Femur (tissue), 1 donor: ENCODE measurements at regions not wholly inside any gene's neighbourhood (a gene's known extent, or its start where the extent isn't known, plus 50 kb on each side); places are given as distances from the start of the nearest gene placed in this dataset.

Experiments
- DNase-seq: peaks from one replicate; pipeline ENCODE4 v3.0.0-alpha.2; 2017

DNA sequence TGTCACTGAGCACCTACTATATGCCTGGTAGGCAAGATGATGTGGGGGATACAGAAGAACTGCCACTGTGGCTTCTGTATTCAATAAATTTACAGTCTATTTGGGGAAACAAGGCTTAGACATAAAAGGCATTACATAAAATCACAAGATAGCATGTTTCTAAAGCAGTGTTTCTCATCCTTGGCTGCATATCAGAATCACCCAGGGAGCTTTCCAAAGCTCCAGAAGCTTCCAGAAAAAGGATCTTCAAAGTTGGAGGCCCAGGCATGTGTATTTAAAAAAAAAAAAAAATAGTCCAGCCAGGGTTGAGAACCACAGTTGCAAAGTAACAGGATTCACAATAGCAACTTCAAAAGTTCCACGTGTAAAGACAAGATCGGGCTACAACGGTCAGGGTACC is 112.4 kb upstream of the SPACA1 start:
- no peak for DNase-seq

DNA sequence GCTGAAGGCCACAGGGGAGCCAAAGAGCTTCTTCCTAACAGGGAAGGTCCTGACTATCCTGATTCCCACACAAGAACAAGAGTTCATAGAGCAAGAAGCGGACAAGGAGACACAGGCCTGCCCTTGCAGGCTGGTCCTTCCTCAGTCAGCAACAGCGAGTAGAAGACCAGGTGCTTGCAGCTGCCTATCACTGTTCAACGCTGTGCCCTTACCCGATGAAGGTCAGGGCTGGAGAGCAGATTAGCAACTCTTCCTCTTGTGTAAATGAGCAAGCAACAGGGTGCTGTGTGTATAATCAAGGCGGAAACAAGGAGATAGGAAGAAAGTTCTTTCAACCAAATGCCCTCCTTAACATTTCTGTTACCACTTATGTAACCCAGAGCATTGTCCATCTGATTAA is 115.3 kb upstream of the SPACA1 start:
- DNase-seq, result no peak

DNA sequence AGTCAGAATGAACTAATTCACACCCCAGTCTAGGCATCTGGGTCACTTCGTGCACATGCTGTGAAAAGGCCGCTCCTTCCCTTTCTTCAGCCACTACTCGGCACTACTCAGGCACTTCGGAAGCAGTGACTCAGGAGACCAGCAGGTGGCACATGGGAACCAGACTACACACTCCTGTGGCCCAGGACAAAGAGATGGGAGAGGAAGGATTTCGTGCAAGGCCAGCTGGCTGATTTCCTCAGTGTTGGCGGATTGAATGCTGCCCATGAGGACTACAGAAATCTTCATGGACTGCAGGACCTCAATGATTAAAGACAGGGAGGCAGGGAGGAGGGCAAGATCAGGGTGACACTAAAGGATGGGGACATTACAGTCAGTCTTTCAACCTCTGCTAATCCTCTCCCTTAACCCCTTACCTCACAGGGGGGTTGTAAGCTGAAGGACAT is 117.8 kb upstream of the SPACA1 start:
- peak; percentile 85 for DNase-seq

DNA sequence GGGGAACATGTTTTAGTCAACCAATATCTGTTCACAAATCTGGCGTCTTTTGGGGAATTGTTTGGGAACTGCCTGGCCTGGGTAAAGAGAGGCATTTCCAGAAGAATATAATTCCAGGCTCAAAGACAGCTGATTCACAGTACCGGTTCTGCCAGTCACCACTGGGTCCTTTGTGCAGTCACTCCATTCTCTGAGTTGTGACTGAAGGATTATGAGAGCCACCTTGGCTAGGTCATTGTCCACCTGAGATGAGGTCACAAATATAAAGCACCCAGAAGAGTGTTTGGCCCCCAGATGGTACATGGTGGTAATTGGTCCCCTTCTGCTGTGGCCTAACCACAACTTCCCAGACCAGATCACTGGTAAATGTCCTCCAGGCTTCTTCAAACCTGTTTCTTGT is 121.0 kb upstream of the SPACA1 start:
- no peak for DNase-seq

DNA sequence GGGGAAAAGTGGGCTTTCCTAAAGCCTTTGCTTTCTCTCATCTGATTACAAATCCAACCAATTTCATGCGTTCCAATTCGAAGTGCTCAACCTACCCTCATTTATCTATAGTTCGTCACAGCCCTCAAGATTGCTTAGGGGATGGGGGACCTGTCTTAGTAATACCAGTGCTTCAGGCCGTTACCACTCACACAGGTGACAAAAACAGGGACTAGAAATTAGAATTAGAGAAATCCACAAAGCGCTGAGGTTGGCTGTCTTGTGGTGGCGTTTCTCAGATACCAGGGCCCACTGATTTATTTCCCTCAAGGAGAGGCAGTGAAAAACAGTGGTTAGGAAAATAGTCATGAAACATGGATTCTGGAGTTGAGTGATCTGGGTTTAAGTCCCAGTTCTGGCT is 121.6 kb upstream of the SPACA1 start:
- no peak for DNase-seq

DNA sequence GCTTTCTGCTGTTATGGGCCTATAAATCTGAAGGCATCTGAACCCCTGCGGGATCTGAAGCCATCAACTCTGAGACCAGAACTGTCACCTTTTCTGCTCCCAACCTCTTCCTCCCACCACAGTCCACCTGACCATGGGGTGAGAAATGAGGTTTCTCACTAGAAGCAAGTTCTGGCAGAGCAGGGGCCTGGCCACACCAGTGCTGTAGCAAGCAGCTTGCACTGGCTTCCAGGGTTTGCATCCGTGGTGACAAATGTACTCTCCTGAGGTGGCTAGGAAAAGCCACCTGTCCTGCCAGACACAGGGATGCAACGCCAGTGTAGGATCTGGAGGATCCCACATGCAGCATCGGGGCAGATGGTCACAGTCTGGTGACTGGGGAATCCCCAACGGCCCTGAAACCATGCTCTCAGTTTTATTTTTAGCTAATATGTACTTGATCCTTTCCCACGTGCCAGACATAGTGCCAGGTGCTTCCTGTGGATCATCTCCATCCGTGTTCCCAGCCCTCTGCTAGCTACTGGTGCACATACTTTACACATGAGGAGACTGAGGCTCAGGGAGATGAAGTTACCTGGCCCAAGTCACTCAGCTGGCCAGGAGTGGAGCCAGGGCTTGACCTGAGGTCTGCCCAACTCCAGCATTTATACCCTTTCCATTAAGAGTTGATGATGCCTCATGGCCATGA is 122.1 kb upstream of the SPACA1 start:
- DNase-seq, result peak; percentile 39

DNA sequence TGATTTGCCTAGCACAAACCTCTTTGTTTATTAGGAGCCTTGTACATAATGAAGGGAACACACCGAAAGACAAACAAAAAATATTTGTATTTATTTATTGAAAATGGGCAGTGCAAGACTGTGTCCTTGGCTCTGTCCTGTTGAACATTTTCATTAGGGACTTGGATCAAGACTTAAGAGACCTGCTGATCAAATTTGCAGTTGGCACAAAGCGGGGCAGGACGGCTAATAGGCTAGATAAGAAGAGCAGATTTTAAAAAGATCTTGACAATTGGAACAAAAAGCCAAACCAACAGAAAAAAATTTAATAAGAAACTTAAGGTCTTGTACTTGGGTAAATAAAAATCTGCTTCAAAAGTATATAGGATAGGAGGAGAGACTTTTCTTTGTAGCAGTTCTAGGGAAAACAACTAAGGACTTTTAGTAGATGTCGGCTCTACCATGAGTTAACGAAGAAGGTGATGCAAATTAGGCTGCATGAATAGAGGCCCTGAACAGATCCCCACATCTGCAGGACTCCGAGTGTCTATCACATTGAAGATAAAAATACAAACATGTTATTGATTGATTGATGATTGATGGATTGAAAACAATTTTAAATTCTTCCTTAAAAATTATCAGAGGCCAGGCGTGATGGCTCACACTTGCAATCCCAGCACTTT is 124.1 kb upstream of the SPACA1 start:
- DNase-seq, result no peak

DNA sequence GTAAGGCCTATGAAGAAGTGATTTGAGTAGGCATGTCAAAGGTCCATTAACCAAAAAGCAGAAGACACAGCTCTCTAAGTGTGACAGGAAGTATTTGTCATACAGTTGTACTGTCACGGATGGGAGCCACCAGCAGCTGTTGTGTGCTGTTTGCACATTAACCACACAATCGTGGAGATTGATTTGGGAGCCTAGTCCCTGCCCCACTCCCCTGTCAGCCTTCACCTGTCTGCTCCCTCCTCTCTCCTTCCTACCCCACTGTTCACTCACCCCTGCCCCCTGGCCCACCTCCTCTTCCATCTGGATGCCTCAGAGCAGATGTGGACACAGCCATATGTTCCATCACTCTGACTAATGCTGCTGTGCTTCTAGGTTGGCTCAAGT is 124.7 kb upstream of the SPACA1 start:
- DNase-seq, result no peak

DNA sequence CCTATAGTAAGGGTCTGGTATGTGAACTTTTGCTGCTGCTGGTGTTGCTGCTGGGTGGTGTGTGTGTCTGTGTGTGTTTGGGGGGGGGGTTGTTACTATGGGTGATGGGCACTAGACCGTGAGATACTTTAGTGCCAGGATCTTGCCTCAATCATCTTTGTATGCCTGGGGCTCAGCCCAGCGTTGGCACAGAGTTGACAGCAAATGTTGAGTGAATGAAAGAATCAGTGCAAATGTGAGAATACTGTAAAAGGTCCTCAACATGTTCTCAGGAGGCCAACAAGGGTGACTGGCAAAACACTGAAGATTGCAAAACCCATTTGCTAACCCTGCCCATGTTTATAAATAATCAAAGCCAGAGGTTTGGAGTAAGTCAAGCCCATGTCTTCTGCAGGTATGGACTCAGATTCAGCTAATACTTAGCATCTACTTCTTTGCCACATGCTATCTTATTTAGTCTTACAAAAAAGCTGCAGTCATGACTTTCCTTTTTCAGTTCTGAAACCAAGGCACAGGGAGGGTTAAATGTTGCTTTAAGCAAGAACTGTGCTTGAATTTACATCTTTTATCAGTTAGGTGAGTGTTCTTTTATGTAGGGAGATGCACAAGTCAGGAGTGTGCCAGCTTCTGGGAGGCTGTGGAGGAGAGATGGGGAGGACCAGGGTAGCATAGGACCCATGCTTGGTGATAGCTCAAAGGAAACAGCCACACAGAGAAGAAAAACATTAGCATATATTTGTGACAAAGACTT is 125.3 kb upstream of the SPACA1 start:
- no peak for DNase-seq

DNA sequence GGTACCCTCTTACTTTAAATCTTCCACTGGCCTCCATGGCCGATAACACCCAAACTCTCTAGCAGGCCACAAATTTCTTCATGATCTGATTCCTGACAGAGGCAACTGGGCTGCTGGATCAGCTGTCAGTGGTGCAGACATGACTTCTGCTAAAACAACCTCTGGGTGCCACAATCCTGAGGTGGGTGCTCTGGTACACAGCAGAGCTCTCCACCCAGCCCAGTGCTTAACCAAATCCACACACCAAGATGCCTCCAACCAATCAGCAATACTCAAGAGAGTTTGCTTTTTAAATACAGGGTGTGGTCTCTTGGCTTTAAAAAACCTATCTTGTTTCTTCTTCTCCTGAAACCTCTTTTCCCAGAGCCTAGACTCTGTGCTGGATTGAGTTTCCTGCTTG is 126.6 kb upstream of the SPACA1 start:
- DNase-seq, result no peak

DNA sequence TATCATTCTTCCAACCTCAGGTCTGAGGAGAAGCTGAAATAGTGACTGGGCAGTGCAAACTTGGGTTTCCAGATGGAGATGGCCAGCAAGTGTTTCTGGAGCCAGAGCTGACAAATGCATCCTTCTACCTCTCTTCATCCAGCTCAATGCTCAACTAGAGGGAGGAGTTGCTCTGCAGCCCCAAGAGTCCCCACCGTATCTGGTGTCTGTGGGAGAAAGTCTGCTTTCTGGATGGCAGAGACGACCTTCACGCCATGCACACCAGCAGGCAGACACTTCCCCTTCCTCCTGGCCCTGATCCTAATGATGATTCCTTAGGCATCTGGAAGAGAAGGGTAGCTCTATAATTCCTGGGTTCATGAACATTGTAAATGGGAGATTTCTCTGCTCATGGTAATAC is 127.4 kb upstream of the SPACA1 start:
- DNase-seq, result no peak

DNA sequence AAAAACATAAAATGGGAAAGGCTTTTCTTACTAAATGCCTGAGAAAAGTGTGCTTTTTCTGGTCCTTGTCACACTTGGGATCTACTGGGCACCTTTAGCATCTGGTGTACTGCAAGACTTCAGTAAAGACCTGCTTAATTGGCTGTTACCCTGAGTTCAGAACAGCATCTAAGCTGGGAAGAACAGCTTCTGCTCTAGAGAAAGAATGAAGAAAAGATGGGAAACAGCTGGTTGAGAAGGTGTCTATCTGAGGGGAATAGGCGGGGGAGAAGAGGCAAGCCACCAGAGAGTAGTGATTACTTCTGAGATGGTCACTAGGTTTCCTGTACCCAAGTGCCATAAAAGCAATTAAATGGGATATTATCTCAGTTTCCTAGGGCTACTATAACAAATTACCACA is 128.2 kb upstream of the SPACA1 start:
- DNase-seq, result no peak

DNA sequence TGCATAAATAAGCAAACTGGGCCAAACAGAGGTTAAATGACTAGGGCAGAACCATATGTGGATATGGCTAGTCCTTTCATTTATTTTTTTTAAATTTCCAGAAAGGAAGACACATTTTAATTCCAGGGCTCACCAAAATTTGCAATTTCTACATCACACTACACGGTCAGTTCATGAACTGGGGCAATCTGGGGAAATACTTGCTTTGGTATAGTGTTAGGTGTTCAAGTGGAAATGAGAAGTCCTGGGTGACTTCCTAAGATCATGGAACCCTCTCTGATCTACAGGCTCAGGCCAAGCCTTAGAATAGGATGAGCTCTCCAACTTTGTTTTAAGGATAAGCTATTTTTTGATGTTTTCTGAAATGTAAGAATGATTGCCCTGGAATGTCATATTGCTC is 128.6 kb upstream of the SPACA1 start:
- DNase-seq, result no peak

DNA sequence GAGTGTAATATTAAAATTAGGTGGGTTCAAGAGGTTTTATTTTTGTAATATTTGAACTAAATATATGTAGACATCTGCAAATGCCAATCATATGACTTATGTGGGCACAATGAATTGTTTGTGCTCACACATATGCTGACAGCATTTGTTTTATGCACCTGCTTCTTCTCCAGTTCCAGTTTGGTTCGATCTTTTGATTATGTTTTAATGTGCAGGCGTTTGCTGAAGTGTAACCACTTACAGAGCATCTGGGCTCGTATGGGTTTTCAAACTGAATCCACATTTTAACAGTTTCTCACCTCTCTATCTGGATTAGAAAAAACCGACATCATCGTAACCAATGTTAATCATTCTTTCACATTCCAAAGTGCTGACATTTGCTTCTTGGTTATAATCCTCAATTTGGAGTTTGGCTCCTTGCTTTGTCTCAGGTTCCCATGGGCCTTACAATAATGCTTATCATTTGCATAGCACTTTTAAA is 129.1 kb upstream of the SPACA1 start:
- DNase-seq, result no peak

DNA sequence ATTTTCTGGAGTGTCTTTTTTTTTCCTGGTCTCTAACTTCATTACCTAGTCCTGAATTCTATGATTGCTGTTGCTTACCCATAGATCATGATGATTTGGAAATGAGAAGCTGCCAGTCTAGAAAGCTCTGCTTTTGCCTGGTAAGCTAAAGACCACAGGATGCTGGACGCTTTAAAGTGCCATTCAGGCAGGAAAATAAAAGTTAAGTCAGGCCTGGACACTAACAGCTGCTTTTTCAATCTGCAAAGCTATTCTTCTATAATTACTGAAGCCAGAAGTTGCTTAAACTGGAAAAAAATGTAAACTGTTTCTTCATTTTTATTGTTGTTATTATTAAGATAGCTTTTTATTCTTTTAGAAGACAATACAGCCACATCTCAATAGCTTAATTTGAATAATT is 129.8 kb upstream of the SPACA1 start:
- no peak for DNase-seq

DNA sequence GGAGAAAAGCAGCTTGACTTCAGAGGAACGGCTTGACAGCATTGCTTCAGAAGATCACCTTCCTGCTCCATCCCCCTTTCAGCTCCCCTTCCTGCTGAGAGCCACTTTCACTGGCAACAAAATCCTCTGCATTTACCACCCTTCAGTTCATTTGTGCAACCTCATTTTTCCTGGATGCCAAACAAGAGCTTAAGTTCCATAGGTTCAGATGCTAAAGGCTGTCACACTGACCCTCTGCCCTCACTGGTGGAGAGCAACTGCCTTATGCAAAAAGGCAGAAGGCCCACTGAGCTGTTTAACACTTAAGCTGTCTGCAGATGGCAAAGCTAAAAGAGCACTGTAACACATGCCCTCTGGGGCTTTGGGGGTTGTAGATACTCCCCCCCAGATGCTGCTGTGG is 131.2 kb upstream of the SPACA1 start:
- DNase-seq, result no peak

DNA sequence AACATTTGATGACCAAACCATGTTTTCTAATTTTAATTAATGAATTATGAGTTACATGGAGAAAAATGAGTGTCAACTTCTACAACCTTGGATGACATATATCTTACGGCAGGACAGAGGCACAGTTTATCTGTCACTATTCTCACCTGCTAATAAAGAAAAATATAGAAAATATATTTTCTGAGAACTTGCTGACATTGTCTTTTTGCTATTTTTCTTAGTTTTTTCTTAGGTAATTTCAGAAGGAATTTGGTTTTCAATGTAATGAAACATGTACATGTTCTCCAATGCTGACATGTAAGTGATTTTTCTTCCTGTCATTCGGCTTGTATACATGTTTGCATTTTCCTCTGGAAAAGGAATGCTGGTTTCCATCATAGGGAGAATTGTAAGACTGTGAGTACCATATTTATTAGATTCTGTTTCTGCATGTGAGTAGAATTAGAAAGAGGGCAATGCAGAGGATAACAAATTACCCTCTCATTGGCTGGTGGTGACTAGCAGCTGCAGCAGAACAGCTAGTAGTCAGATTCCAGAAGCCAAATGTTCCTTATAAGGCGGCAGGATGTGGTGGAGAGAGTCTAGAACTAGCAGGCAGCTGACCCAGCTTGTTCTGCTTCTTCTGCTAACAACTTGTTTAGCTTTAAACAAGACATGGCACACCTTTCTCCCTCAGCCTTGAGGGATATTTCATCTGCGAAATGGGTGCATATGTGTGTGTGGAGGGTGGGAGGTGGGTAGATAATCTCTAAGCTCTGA is 132.8 kb upstream of the SPACA1 start:
- DNase-seq, result no peak

DNA sequence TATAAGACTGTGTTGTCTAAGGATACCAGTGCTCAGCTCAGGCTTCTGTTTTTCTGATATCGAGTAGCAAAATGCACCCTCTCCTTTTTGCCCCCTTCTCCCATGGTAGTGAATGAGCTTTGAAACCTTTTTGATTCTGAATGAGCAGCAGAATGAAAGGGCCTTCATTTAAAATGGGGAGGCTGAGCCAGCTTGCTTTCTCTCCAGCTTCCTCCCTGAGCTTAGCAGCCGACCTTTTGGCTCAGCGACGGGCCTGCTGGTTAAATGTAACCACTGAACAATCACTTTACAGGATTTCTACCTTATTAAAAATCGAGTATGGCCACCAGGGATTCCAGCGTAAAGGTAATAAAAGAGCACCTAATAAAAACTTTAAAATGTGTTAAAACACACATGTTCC is 133.7 kb upstream of the SPACA1 start:
- no peak for DNase-seq

DNA sequence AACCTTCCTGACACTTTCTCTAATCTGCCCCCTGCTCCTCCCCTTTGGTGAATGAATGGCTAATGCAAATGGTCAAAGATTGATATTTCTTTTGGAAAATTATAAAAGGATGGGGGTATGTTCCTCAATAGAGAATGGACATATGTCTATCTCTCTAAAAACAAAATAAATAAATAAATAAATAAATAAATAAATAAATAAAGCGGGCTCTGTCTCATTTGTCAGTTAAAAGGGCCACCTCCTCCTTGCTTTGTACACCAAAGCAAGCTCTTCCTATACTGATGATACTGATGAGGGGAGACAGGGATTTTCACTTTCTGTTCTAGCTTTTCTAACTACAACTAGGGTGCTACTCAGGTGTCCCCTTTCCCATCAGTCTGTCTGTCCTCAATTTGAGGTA is 135.5 kb upstream of the SPACA1 start:
- no peak for DNase-seq

DNA sequence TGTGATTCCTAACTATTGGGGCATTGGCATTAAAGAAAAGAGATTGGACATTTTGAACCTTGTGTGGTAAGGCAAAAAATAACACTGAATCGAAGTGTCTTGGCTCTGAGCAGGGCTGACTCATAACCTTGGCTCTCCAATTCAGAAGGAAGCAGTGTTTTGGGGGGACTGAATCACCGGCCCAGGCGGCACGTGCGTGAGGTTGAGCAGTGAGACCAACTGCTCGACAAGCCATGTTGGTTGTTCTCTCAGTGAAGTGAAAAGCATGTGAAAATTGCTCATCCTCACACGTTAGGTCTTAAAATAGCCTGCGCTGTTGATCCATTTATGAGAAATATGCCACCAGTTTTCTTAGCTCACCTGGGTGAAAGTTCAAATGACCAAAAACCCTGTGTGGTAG is 137.8 kb upstream of the SPACA1 start:
- DNase-seq, result no peak

DNA sequence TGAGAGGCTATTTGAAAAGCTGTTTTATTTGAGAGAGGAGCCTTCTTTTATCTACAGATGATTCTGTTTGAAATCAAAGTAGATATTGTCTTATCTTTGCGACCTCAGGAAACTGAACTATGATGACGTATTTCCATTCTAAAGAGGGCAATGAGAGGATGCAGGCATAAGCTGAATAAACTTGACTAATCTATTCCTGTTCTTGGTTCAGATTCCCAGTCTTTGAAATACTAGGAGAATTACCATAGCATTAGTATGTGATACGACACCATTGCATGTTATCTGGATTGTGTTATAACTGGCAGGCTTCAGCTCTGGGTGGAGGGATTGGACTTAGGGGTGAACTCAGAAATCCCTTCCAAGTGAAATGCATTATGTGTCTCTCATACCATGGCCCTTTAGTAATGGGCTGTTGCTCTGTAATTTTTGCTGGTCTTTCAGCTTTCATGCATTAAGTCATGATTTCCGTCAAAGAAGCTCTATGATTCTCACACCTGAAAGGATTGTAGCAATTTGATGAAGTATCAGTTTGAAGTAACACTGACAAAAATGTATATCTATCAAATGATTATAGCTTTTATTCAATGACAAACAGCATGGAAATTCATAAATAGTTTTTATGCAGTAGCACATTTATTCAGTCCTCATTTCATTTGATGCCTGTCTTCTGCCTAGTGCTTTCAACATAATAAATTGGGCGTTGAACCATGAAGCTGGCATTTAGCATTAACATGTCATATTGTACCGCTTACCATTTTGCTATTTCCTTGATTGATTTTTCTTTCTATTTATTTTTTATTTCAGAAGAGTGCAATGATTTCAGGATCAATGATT is 138.4 kb upstream of the SPACA1 start:
- no peak for DNase-seq

DNA sequence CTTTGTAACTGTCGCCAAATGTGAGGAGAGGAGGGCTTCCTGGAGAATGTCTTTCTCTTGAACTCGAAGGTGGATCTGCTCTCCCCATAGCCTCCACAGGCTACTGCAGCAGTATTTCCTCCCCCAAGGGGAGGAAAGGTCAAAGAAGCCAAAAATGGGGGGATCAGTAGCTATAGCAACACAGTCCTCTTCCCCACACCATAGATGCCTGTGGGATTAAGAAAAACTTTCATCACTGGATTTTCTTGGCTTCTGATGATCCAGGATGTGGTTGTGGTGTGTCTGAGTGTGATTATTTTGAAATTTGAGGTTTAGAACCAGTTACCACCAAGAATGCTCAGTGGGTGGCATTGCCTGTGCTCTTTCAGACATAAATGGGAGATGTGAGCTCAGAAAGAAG is 140.1 kb upstream of the SPACA1 start:
- DNase-seq, result peak; percentile 45
